HG03039 (cell line): ENCODE measurements at regions not wholly inside any gene's neighbourhood (a gene's known extent, or its start where the extent isn't known, plus 50 kb on each side); places are given as distances from the start of the nearest gene placed in this dataset.

ENCODE experiments used
- ATAC-seq: cut with Tn5 transposase; IDR thresholded peaks from one replicate; pipeline ENCODE4 v1.9.1; 2021; ENCODE audit warnings: mild to moderate bottlenecking, moderate library complexity; ENCODE audit not compliant: unreplicated experiment

DNA sequence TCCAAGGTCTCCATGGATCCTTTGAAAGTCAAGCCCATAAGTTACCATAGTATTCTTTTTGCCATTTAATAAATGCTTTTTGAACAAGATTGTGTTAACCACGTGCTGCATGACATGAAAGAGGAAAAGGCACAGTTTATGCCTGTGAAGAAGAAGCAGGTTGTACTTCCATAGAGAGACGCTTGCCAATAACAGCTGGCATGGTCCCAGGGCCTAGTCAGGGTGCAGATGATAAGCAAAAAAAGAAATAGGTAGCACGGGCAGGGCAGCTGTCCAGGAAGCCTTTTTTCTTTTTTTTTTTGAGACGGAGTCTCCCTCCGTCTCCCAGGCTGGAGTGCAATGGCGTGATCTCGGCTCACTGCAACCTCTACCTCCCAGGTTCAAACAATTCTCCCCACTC, 71.8 kb upstream of the CLINT1 start:
- ATAC-seq, result no peak

DNA sequence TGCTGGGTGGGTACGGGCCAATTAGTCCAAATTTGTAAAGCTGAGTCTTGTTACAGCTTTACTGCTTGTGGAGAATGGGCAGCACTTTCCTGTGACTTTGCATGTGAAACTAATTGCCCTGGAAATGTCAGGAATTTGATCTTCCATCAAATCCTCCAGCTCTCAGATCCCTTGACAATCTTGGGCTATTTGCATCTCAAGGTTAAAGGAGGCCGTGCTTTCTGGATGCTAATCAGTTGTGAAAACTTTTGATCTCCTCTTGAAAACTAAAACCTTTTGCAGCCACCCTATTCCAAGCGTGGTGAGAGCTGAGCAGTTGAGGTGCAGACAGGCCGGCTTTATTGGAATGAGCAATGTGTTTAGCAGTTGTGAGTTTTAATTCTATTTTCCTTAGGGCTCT, 68.0 kb upstream of the CLINT1 start:
- ATAC-seq, result no peak

DNA sequence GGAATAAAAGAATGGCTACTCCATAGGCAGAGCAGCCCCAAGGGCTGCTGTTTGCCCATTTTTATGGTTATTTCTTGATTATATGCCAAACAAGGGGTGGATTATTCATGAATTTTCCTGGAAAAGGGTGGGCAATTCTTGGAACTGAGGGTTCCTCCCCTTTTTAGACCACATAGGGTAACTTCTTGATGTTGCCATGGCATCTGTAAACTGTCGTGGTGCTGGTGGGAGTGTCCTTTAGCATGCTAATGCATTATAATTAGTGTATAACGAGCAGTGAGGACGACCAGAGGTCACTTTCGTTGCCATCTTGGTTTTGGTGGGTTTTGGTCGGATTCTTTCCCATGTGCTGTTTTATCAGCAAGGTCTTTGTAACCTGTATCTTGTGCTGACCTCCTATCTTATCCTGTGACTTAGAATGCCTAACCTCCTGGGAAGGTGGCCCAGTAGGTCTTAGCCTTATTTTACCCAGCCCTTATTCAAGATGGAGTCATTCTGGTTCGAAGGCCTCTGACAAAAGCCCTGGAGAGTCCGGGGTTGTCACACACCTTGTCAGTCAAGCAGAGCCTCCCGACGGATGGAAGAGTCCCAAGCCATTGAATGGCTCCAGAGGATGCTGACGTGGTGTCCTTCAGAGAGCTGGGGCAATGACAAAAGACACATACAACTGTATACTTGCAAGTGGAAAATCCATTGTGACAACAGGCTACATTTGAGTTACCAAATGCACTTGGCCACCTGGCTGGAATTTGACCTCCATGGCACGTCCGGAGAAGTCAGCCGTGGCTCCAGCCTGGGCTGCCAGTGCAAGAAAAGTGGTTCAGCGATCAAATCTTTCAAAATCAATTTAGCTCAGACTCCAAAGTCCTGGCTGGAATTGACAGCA, 67.1 kb upstream of the CLINT1 start:
- no peak for ATAC-seq

DNA sequence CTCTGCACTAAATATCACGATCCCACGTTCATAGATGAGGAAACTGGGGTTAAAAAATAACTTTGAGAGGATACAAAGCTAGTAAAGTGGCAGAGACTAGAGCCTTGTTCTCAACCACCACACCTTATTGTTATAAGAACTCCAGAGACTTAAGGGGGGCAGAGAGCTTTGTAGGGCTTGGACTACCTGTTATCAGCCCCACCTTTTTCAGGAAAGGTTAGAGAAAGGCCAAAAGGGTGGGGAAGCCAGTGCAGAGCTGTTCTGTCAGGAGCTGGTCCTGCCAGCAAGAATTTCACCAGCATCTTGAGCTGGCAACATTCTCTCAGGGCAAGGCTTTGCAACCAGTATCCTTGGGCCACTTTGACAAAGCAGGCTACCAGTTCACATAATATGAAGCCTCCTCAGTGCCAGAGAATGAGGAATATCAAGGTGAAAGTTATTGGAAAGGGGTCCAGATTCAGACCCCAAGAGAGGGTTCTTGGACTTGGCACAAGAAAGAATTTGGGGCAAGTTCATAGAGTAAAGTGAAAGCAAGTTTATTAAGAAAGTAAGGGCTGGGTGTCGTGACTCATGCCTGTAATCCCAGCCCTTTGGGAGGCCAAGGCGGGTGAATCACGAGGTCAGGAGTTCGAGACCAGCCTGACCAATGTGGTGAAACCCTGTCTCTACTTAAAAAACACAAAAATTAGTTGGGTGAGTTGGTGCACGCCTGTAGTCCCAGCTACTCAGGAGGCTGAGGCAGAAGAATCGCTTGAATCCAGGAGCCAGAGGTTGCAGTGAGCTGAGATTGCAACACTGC, 66.2 kb upstream of the CLINT1 start:
- ATAC-seq, result no peak

DNA sequence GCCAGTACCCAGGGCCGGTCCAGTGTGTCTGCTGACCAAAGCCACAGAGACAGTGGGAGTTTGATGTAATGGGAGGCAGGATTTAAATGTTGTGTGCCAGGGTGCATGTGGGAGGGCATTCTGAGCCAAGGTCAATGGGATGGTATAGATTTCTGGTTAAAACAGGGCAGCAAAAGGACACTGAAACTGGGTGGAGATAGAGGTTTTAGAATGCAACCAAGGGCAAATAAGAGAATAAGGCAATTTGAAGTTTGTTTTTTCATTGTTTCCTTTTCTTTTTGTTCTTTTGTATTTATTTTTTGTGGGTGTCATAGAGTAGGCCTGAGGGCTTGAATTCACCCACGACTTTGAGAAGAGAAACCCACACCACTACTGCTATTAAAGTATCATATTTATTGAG, 65.5 kb upstream of the CLINT1 start:
- ATAC-seq, result no peak

DNA sequence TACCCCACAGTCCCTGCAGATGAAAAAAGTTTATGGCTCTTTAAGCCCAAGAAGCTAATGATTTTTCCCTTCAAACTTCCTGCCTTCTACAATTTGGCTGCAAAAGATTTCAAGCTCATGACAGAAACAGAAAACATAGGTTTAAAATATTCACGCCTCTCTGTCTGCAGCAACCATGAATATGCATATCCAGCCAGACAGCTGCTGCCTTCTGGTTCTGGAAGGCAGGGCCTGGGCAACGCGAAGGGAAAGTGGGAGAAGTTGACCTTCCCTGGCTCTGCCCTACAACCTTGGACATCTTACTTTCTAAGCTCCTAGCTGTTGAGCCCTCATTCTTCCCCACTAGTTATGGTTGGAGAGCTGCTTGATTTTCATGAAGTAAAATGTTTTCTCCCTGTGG, 64.8 kb upstream of the CLINT1 start:
- no peak for ATAC-seq

DNA sequence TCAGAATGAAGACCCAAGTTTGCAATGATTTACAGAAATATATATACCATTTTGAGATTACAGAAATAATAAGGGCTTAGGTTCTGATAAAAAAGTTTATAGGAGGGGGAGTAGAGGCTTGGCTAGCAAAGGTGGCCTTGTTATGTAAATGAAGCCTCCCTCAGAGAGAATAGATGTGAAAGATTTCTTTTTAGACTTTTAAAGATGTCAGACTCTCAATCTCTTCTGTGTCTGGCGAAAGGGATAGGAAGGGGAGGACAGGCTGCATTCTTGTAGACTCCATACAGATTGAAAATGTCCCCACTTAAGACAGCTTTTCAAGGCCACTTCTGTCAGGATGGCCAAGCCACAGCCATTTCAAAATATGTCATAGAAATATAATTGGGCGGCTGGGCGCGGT, 63.1 kb upstream of the CLINT1 start:
- ATAC-seq, result no peak

DNA sequence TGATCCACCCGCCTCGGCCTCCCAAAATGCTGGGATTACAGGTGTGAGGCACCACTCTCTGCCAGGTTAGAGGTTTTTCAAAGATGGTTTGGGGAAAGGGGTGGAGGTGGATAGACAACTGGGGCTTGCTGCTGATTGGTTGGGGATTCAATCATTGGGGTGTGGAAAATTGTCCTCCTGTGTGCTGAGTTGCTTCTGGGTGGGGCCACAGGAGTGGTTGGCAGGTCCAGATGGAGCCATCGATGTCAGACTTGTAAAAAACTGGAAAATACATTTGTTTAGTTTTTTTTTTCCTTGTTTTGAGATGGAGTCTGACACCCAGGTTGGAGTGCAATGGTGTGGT, 61.9 kb upstream of the CLINT1 start:
- ATAC-seq, result no peak

DNA sequence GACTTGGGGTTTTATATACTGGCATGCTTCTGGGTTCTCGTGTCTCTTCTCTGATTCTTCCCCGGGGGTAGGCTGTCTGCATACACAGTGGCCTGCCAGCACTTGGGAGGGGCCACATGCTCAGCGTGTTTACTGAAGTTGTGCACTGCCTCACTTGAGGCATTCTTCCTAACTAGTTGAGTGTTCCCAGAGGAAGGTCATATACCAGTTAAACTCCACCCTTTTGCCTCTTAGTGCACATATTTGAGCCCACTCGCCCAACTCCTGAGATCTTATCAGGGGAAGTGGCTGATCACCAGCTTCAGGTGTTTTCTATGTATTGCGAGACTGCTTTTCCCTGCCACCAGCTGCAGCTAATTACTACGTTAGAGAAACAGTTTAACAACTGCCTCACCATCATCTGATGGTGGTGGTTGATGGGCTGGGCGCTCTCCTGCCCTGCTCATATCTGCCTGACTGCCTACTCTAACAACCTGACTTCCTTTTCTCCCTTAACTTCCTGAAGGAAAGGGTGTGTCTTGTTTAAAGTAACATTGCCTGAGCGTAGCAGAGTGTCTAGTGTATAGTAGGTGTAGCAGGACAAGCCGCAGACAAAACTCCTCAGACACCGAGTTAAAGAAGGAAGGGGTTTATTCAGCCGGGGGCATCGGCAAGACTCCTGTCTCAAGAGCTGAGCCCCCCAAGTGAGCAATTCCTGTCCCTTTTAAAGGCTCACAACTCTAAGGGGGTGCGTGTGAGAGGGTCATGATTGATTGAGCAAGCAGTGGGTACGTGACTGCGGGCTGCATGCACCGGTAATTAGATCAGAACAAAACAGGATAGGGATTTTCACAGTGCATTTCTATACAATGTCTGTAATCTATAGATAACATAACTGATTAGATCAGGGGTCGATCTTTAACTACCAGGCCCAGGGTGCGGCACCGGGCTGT, 60.1 kb upstream of the CLINT1 start:
- ATAC-seq, result no peak

DNA sequence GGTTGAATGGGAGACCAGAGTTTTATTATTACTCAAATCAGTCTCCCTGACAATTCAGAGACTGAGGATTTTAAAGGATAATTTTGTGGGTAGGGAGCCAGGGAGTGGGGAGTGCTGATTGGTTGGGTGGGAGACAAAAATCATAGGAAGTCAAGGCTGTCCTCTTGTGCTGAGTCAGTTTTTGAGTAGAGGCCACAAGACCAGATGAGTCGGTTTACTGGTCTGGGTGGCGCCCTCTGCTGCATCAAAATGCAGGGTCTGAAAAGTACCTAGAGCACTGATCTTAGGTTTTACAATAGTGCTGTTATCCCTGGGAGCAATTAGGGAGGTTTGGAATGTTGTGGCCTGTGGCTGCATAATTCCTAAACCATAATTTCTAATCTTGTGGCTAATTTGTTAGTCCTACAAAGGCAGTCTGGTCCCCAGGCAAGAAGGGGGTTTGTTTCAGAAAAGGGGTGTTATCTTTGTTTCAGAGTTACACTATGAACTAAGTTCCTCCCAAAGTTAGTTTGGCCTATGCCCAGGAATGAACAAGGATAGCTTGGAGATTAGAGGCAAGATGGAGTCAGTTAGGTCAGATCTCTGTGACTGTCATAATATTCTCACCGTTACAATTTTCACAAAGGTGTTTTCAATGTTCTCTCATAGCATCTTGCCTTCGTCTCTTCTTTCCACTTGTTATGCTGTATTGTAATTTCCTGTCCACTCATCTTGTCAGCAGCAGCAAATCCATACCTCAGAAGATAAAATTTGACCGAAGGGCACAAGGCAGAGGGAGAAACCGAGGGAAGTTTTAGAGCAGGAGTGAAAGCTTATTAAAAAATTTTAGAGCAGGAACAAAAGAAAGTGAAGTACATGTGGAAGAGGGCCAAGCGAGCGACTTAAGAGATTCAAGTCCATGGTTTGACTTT, 59.2 kb upstream of the CLINT1 start:
- peak; percentile 67 for ATAC-seq

DNA sequence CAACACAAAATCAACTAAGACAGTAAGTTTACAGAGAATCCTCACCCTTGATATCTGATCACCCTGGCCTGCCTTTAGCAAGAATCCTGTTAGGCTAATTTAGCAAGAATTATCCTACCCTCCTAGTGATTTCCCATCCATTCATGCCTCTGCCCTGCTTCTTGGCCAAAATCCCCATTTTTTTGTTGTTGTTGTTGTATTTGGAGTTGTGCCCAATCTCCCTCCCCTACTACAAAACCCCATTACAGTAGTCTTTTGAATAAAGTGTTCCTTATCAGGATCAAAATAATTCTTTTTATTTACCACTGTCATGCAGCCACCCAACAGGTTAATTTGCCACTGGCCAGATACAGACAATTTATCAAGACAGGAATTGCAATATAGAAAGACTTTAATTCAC, 58.5 kb upstream of the CLINT1 start:
- ATAC-seq, result no peak

DNA sequence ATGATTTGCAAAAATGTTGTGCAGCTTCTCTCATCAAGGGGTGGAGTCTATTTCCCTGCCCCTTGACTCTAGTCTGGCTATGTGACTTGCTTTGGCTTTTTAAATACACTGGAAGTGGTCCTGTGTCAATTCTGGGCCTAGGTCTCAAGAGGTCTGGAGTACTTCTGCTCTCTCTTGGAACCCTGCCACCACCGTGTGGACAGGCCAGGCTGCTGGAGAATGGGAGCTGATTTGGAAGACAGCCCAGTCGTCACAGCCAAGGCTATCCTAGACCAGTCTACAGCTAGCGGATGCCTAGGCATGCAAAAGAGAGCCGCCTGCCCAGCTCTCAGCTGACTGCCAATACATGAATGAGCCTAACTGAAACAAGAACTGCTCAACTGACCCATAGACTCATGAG, 56.7 kb upstream of the CLINT1 start:
- ATAC-seq, result no peak

DNA sequence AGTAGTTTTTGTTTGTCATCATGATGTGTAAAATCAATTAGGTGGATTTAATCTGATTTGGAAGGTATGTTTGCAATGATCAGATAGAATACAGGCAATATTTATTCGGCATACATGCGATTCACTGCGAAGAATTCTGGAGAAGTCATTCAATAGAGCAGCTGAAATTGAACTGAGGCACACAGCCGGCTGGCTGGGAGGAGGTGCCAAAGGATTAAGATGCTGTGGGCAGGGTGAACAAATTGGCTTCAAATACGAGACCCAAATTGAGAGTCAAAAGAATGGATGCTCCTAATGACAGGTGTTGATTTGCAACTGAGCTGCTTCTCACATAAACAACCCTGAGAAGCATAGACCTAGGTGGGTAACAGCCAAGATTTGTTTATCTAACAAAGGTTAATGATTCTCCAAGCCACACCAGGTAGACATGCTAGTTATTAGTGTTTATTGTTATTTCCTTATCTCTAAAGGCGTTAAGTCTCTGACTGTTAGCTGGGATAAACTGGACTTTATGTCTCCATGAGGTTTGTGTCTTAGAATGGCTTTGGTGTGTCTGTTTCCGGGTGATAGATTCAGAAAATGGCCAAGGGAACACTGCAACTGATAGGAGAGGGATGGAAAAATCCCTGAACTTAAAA, 55.3 kb upstream of the CLINT1 start:
- no peak for ATAC-seq

DNA sequence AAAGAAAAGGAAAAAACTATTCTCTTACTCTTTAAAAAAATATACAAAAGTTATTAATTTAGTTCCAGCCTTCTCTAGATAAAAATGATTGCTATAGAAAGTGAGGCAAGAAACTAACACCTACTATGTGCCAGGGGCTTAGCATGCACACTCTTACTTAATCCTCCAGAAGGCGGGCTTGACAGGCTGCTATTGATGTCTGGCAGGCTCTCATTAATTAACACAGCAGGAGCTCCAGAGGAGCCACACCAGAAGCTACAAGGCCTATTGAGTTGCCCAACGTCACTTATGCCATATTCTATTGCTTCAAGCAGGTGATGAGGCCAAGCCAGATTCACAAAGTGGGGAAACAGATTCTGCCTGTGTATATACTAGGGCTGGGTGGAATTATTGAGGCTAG, 54.6 kb upstream of the CLINT1 start:
- ATAC-seq, result no peak

DNA sequence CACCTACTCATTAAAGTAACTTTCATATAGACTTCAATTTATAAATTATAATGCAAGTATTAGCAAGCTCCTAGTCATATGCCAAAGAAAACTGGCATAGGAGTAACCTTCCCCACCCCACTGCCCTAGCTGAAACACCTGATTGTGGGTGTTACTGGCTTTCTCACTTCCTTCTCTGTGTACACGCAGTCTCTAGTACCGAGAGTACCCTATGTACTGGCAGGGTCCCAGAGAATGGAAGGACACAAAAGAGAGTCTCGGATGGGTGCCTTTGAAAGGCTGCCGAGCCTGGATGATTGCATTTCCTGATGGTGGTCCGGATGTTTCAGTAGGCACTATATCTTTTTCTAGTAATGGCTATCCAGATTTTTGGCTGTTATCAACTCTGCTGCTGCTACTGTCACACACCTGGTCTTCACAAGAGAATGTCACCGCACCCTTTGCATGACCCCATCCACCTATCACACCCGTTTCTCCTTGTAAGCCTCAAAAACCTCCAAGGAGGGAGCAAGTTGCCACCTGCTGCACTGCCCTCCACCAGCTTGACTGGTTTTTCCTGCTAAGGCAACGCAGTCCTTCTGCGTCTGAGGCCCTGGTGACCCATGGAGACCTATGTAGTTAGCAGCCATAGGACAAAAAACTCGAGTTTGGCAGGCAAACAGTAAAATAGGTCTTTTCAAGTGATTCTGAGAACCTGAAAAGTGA, 53.8 kb upstream of the CLINT1 start:
- ATAC-seq, result peak; percentile 93

DNA sequence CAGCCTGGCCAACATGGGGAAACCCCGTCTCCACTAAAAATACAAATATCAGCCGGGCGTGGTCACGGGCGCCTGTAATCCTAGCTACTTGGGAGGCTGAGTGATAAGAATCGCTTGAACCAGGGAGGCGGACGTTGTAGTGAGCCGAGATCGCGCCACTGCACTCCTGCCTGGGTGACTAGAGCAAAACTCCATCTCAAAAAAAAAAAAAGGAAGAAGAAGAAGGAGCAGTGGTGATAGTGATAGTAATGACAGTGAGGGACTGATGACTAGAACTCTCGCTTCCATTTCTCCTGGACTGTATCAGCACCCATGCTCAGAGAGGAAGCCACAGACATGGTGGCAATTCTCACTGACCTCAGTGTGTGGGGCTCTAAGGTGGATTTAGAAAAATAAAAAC, 52.6 kb upstream of the CLINT1 start:
- ATAC-seq, result no peak
